ENCODE measurements at regions not wholly inside any gene's neighbourhood (a gene's known extent, or its start where the extent isn't known, plus 50 kb on each side); places are given as distances from the start of the nearest gene placed in this dataset.
A peak's percentile ranks its signal among the peaks of the same experiment; 100 is the strongest.

DNA sequence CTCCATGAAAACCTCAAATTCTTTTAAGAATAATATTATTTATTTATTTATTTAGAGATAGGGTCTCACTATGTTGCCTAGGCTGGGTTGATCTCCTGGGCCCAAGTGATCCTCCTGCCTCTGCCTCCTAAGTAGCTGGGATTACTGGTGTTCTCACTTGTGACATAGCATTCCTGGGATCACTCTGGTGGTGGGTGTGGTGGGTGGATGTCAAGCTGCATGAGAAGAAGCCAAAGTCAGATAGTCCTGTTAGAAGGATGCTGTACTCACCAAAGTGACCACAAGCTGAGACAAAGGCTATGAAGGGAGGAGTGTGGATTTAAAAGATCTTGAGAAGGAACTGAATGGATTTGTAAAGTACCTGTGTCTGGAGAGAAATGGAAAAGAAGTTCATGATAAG is 87.9 kb upstream of the SPON1 start:
- peak; percentile 25 for DNase-seq

DNA sequence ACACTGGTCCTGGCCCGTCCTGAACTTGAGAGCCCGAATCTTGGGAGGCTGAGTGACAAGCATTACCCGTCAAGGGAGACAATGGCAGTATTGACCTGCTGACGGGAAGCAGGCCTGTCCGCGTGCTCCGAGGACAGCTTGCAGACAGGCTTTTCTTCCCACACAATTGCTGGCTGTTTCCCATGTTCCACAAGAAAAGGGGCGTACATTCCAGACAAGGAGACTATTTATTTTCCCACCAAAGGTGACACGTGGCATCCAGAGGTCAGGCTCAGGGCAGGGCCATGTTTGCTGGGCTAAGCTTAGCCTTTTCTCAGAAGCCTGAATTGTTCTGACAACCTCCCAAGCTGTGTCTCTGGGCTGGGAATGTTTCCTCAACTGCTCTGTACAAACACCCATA is 86.9 kb upstream of the SPON1 start:
- no peak for DNase-seq

DNA sequence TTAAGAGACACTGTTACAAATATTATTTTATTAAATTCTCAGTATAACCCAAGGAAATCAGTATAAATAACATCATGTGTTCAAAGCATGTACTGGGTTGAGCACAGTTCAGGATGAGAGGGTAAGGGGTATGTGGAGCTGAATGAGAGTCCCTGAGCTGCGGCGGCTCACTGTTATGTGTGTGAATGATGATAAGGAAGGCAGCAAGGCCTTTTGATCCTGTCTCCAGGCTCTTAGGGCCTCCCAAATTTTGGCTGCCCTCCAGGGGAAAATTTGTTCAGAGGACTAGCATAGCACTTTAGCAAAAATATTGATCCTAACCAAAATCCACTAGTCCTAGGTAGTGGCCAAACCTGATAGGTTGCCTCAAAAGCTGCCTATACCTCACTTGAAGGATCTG is 86.1 kb upstream of the SPON1 start:
- DNase-seq, result peak; percentile 72

DNA sequence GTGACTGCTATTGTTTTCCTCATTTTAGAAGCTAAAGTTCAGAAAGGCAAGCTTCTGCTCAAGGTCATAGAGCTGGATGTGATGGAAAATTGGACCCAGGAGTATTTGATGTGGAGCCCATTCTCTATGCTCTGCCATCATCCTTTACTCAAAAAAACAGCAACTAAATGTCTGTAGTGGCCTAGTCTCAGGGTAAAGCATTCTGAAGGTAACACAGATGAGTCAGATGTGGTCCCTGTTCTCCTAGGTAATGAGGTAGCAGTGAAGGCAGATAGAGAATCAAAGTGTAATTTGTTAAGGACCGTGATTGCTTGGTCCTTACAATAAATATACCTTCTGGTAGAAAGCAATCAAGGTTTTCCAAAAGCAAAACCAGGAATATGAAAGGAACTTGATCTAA is 84.4 kb upstream of the SPON1 start:
- no peak for DNase-seq

DNA sequence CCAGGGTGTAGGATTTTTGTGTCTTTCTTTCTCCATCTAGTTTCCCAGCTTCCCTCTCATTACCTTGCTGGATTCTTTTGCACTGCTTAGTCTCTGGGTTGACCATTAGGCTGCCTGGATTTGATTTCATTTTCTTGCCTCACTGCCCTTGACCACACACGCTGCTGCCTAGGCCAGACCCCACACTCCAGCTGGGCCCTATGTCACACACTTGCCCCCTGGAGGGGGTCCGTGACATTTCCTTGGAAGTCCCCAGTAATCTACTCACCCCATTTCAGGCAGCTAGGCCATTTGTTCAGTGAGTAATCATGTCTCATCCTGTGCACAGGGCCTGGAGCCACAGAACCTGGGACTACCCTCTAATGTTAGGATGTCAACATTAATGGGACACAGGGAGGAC is 81.9 kb upstream of the SPON1 start:
- no peak for DNase-seq

DNA sequence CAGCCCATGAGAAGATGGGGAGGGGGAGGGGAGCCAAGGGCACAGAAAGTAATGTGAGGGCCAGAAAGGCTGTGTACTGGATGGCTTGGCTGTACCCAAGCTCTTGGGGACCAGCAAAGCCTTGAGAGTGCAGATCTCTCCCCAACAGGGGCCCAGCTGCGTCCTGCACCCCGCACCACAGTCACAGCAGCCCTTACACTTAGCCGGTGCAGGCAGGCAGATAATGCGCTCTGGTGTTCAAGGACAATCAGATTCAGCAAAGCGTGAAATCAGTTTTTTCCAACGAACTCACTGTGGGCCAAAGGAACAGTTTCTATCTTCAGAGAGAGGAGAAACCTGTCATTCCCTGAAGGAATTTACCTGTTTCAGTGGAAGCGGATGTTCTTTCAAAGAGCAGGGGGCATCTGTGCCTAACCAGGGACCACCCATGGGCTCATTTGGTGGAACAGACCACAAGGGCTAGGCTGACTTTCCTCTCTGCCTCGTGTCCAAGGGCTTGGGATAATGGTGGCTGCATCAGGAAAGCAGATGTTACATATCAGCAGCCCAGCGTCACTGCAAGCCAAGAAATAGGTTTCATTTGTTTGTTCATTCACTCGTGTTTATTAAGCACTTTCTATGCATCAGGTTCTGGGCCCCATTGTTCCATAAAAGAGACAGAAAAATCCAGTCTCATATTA is 81.2 kb upstream of the SPON1 start:
- no peak for DNase-seq

DNA sequence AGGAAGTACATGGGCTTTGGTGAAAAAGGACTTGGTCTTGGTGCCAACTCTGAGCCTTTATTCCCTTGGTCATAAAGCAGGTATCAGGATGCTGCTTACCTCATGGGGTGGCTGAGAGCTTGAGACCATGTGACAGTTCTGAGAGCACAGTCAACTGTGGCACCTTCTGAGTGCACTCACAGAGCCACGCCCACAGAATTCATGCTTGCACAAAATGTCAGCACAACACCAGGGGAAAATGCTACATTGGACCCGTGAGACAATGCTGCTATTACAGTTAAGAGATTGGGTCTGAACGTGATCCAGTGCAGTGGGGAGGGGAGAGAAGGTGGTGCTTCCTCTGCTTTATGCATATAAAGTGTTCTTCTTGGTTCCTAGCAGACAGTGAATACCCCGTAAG is 79.5 kb upstream of the SPON1 start:
- peak; percentile 23 for DNase-seq

DNA sequence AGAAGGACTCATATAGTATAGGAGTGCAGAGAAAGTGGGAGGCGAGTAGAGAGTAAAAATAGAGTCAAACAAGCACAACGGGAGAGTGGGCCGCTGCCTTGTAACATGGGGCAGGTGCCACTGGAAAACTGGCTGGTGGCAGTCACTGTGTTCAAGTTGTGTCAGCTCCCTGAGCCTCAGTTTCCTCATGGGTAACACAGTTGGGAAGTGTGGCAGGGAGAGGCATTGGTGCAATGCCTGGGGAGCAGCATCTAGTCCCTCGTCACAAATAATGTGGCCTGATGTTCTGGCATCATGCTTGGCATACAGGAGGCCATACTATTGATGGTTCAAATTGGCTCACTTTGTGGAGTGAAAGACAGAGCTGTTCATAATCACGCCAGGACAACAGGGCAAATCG is 78.9 kb upstream of the SPON1 start:
- DNase-seq, result no peak

DNA sequence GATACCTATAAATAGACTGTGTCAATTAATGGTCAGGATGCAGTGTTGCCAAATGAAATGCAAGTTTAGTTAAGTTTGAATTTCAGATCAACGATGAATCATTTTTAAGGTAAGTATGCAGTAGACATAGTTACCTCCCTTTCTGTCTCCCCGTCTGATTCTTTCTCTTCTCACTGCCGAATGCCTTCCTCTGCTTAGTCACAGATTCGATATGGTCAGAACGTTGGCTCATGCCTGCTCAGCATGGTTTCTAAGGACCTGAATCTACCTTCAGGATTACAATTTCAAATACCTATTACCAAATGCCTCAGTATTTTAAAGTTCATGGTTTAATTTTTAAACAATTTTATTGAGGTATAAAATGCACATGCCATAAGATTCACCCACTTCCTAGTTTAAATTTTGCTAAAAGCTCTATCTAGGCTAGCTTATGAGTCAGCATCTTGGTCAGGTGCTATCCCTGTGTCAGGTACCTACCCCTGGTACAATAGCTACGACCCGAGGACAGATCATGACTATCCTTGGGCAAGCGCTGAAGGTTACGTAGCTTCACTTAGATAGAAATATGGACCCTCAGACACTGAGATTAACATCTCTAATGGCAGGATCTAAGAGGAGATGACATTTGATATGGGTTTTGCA is 78.2 kb upstream of the SPON1 start:
- no peak for DNase-seq

DNA sequence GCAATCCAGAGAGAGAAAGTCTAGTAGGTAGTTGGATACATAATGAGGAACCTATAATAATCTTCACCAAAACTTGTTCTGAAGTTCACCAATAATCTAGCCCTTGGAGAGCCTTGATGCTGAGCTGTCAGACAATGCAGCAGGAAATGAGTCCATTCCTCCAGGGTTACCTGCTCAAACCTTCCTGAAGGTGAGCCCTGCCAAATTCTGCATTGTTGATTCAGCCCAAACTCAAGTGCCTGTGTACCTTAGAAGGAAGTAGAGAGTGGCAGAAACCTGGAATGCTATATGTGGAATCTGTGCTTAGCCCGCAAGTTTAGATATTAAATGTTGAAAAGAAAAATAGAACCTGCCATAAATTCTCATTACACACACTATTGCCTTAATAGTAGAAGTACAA is 77.4 kb upstream of the SPON1 start:
- no peak for DNase-seq

DNA sequence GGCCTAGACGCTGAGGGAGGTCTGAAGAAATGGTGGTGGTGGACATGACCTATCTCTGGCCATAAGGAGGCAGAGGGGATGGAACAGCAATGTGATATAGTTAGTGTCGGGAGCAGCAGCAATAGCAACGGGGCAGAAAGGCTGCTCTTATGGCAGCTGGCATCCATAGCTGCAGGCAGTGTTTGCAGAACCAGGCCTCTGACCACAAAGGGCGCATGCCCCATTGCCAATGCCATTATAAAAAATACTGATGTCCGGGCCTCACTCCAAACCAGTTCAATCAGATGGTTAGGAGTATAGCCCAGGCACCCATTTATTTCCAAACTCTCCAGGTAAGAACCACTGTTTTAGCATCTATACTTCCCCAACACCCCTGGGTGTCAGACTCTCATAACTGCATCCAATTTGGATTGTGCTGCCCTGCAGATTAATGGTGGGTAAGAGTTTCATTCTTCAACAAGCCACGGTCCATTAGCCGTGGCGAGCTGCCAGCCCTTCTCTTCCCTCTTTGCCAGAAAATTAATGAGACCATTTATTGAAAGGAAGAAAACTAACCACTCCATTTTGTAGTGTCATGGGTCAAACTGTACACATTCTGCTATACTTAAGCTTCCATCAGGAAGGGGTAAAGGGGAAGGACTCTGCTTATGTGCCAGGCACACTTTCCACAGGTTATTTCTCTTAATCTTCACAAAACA is 72.8 kb upstream of the SPON1 start:
- DNase-seq, result no peak

DNA sequence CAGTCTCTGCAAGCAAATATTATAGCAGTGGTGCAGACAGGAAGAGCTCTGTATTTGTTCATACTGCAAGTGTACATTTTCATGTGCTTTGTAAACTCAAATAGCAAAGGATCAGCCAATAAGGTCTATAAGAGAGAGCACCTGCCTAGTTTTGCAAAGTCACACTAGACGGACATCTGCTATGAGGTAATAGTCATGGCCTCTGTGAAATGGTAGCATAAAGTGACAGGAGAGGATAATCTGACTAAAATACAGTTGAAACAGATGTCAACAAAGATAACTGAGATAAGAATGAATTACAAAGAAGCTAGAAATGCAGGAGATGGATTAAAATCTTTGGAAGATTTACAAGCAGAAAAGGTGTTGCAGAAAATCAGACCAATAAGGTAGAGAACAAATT is 70.6 kb upstream of the SPON1 start:
- DNase-seq, result peak; percentile 42

DNA sequence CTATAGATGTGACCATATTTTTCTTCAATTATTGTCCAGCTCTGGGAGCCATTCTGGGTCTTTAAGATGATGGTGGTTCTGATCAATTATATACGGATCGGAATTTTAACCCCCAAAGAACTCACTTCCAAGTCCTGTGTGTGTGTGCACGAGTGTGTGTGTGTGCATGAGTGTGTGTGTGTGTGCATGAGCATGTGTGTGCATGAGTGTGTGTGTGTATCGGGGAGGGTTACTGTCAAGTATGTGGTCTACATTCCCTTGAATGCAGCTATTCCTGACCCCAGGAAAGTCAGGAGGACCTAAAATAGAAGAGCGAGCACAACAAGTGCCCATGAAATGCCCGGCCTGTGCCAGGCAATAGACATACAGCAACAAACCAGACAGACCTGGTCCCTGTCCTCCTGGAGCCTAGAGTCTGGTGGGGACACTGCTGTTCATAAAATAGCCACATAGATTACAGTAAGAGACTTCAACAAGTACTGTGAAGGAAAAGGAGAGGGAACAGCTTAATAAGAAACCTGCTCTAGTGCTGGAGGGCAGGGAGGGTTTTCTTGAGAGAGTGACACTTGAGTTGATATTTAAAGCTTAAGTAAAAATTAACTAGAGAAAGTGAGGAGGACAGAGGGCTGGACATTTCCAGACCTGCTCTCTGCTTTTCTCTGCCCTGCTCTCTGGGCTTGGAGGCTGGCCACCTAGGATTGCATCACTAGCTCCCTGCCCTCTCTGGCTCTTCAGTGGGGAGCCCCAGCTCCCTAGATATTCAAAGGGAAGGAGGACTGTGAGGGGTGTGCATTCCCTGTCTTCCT is 66.1 kb upstream of the SPON1 start:
- DNase-seq, result no peak

DNA sequence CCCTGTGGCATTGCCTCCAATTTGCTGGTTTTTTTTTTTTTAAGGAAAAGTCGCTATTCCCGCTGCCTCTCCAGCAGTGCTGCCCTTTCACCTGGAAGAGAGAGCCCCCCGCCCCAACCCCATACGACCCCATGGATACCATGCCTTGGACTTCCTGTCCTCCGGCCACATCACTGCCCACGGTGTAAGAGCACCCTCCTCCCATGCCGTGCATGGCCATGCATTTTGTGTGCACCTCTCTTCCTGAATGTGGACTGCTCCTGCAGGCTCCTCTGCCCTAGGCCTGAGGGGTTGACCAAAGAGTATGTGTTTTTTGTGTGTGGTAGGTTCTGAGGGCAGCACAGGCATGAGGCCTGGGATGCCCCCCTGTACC is 65.6 kb upstream of the SPON1 start:
- no peak for DNase-seq

DNA sequence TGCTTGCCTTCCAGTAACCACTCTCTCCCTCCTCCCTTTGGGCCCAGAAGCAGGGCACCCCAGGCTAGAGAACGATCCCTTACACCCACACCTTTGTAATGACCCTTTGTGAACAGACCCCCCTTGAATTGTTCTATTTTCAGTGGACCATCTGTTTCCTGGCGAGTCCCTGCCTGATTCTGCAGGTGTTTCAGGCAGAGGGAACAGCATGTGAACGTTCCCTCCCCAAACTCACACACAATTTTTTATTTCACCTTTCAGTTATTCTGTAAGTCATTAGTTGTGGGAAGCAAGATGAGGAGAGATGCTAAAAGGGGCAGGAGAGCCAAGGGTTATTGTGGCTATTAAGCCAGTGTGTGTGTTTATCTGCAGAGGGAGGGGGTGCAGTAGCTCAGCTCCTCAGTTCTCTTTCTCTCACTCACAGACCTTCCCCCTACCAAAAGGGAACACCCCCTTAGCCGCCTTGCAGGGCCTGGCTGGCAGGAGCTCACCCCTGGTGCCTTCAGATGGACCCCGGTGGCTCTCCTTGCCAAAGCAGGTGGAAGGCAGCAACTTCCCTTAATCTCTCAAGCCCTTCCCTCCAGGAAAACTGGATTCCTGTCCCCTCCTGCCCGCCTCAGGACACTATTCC is 64.8 kb upstream of the SPON1 start:
- no peak for DNase-seq

DNA sequence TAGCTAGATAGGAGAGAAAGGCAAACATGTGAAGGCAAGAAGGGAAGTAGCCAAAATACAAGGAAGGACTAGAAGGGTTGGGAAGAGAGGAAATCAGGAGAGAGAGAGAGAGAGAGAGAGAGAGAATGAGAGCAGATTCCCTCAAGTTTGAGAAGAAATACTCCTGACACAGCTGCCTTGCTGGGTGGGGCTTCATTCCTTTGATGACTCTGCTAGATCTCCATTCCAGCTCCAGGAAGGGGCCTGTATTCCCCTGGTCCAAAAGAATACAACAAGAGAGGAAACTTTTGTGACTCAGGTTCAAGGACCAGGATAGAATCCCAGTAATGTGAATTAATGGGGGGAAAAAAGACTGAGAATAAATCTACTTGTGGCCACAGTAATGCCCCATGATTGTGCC is 62.9 kb upstream of the SPON1 start:
- DNase-seq, result no peak

DNA sequence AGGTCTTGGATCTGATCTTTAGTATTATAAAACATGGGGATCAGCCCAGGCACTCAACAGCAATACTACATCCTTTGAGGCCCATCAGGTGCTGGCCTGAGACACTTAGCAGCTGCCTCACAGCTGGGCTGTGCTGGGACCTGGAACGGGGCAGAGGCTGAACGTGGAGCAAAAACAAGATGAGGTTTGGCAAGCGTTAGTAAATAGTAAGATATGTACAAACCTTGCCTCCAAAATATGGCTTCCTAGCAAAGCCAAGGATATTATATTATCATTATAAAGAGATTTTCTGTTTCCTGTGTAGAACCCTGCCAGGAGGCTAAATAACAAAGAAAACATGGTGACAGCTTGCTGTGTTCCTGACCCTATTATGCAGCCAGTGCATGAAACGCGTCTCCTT is 60.0 kb upstream of the SPON1 start:
- no peak for DNase-seq

DNA sequence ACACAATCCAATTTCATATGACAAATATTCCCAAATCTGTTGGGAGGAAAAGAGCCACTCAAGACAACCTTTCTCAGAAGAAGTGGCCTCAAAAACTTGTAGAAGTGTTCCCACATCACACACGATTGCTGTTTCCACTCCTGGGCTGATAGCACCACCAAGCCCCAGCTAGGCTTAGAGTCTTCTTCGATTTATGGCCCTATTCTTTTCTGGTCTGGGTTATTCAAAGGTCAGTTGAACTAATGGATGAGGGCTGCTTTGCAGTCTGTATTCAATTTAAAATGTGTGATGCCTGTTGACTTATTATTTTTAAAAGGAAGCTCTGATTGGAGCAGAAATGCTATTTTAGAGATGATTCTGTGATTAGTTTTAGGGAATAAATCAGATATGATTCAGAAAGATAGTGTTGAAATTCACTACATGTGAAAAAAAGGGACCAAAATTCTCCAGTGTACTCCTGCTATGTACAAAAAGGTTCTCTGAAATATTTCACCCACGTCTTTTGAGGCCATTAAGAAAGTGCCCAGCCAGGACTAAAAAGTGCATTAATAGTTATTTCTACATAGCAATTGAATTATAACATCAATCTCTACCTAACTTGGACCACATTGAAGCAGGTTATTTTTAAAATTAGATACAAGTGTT is 57.3 kb upstream of the SPON1 start:
- no peak for DNase-seq

DNA sequence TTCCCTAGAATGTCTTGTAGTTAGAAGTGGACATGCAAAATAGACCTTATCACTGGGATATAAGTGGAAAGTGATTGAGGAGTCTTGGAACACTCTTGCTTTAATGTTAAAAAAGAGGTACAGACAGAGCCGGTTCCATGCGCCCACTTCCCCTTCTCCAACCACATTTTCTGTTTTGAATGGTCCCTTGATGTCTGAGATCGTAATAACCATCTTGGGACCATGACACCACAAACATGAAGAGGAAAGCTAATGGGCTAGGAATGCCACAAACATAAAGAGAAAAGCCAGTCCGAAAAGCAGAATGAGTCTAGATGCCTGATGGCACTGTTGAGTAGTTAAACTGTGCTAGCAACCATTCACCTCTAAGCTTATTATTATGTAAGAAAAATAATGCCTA is 54.8 kb upstream of the SPON1 start:
- DNase-seq, result no peak

DNA sequence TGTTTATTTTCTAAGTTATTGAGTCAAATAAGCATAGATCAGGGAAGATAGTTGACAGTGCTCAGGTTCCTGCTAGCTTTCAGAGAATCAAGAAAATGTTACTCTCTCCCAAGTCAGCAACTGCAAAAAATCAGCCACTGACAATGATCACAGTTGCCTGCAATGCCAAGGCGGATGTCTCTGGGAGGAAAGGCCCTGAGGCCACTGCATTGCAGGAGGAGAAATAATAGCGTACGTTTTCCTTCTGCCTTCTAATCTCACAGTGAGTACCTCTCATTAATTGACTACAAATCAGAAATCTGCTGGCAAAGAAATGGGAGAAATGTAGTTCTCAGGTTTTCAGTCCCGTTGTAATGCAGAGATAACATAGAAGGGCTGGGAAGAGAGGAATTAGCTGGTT is 54.0 kb upstream of the SPON1 start:
- no peak for DNase-seq

Measured in hematopoietic multipotent progenitor cell treated with erythropoietin and hydrocortisone succinate and interleukin-3 and kit ligand, for 6 days (in vitro differentiated cells).